Ovary (tissue), 7 donors: ENCODE measurements at regions not wholly inside any gene's neighbourhood (a gene's known extent, or its start where the extent isn't known, plus 50 kb on each side); places are given as distances from the start of the nearest gene placed in this dataset.

ENCODE experiments used
- DNase-seq, 5 donors: peaks; one replicate each; pipeline ENCODE4 v3.0.0-alpha.2; 2019 to 2020
- H3K27ac ChIP-seq, 2 donors: fragments of 200-600 bp; one replicate each; pipeline versions ENCODE4 v1.5.1 to v1.8.0; 2019 to 2022
- H3K27me3 ChIP-seq: fragments of 200-600 bp; one replicate; pipeline ENCODE4 v1.8.0; 2022
- H3K36me3 ChIP-seq: fragments of 200-600 bp; sonication (generic); one replicate; pipeline ENCODE4 v1.5.1; 2019
- H3K4me1 ChIP-seq: one replicate; pipeline ENCODE4 v1.8.1; 2013; ENCODE audit warnings: mild to moderate bottlenecking, moderate library complexity; ENCODE audit not compliant: insufficient read depth
- H3K4me3 ChIP-seq: fragments of 200-600 bp; sonication (generic); one replicate; pipeline ENCODE4 v1.5.1; 2017
- H3K9me3 ChIP-seq, 2 donors: fragments of 200-600 bp in 1 of 2; sonication (generic) in 1 of 2; one replicate each; pipeline versions ENCODE4 v1.5.1 to v1.8.1; 2013 to 2019; ENCODE audit warnings: mild to moderate bottlenecking in 1 of 2, moderate library complexity in 1 of 2
- CTCF ChIP-seq, 3 donors: fragments of 450-650 bp in 2 of 3; fragments of 200-600 bp in 1 of 3; IDR thresholded peaks; one replicate each; pipeline versions ENCODE4 v1.5.1 to v1.8.0; 2016 to 2022; ENCODE audit warnings: antibody characterized with exemption in 3 of 3, mild to moderate bottlenecking in 1 of 3
- EP300 ChIP-seq: sonication (generic); formaldehyde crosslinking; IDR thresholded peaks from one replicate; pipeline ENCODE4 v1.6.1; 2017; ENCODE audit warnings: antibody characterized with exemption
- POLR2A ChIP-seq: fragments of 450-650 bp; IDR thresholded peaks from one replicate; pipeline ENCODE4 v1.6.1; 2017; ENCODE audit warnings: antibody characterized with exemption, mild to moderate bottlenecking, moderate library complexity
- WGBS, 3 donors: extraction: QIAGEN DNeasy Blood & Tissue Kit in 1 of 3; methylation state at CpG; one replicate each; pipeline versions ENCODE4 v1.1.5 to v1.1.7; 2013 to 2017; 5-methylcytosine and 5-hydroxymethylcytosine counted together
- intact Hi-C, 4 donors: fragments of 100-400 bp; cut with DNase I; formaldehyde crosslinking; loops; one replicate each; pipeline versions ENCODE4 v1.11.0 to v1.15.1; 2022 to 2023
- donor health status: DM: no; HTN: no; CAD: no; lungs with moderate emphysema.
- donor health status: DM: no; HTN: no; CAD: no.
- donor health status: Bipolar disorder and iron deficiency.
- donor health status: DM: no; HTN: no; CAD: no.
- donor health status: DM: yes; HTN: yes; CAD: no.

GRCh38 chr3:176463610-176464009, 733.7 kb downstream of the TBL1XR1 start:
- Histone ChIP-seq H3K36me3 (no peaks in the 10 kb centered on the region), H3K27ac (no peak overlapping the region), H3K9me3 (peaks cover 0 to 4% of the 10 kb centered on the region in 2 donors), H3K4me1 (no peaks in the 10 kb centered on the region), H3K4me3 (no peak overlapping the region), H3K27me3 (no peaks in the 10 kb centered on the region)
- TF ChIP-seq POLR2A, result no peak
- no peak for TF ChIP-seq CTCF (IDR thresholded peaks at IDR 0.05)
- no peak for TF ChIP-seq EP300
- 46 to 80% (median 47%) methylated on average over 2 of the region's 2 CpGs for WGBS, 3 donors
- DNase-seq, result no peak
- intact Hi-C loops, result no loop called here

GRCh38 chr3:176447369-176447768, 749.9 kb downstream of the TBL1XR1 start:
- WGBS, 3 donors, result 94 to 96% (median 95%) methylated on average over 4 of the region's 4 CpGs
- H3K27ac ChIP-seq, result no peak overlapping the region
- no peak overlapping the region for H3K4me3 ChIP-seq
- TF ChIP-seq CTCF (IDR thresholded peaks at IDR 0.05) (no peak), EP300 (no peak), POLR2A (no peak)
- no peaks in the 10 kb centered on the region for H3K27me3 ChIP-seq
- H3K4me1 ChIP-seq, result no peaks in the 10 kb centered on the region
- H3K36me3 ChIP-seq, result no peaks in the 10 kb centered on the region
- H3K9me3 ChIP-seq, result no peaks in the 10 kb centered on the region
- DNase-seq, result no peak
- intact Hi-C loops, result no loop called here

- Histone ChIP-seq H3K4me3 (no peak overlapping the region), H3K27me3 (no peaks in the 10 kb centered on the region), H3K9me3 (no peaks in the 10 kb centered on the region), H3K27ac (no peak overlapping the region), H3K36me3 (no peaks in the 10 kb centered on the region), H3K4me1 (no peaks in the 10 kb centered on the region)
- DNase-seq, result no peak
- intact Hi-C loops, result no loop called here
- TF ChIP-seq EP300 (no peak), CTCF (IDR thresholded peaks at IDR 0.05) (no peak), POLR2A (no peak)
Measured at GRCh38 chr3:176442326-176442725, 755.0 kb downstream of the TBL1XR1 start.

- TF ChIP-seq CTCF (IDR thresholded peaks at IDR 0.05) (no peak), EP300 (no peak), POLR2A (no peak)
- no peaks in the 10 kb centered on the region for H3K36me3 ChIP-seq
- H3K9me3 ChIP-seq, result no peaks in the 10 kb centered on the region
- DNase-seq, result no peak
- no peaks in the 10 kb centered on the region for H3K4me1 ChIP-seq
- no peaks in the 10 kb centered on the region for H3K27me3 ChIP-seq
- WGBS, 3 donors, result 85 to 90% (median 88%) methylated on average over 2 of the region's 2 CpGs
- H3K4me3 ChIP-seq, result no peak overlapping the region
- intact Hi-C loops, result no loop called here
- H3K27ac ChIP-seq, result no peak overlapping the region
Measured at GRCh38 chr3:176439729-176440128, 757.6 kb downstream of the TBL1XR1 start.

- Histone ChIP-seq H3K4me1 (peaks cover 3% of the 10 kb centered on the region), H3K9me3 (no peaks in the 10 kb centered on the region), H3K27ac (no peak overlapping the region), H3K4me3 (no peak overlapping the region), H3K27me3 (no peaks in the 10 kb centered on the region), H3K36me3 (no peaks in the 10 kb centered on the region)
- no peak for DNase-seq
- 76 to 86% (median 82%) methylated on average over 6 of the region's 6 CpGs for WGBS, 3 donors
- no peak for TF ChIP-seq EP300
- no peak for TF ChIP-seq POLR2A
- TF ChIP-seq CTCF (IDR thresholded peaks at IDR 0.05), result no peak
- intact Hi-C loops, result no loop called here
Measured at GRCh38 chr3:176431991-176432390, 765.3 kb downstream of the TBL1XR1 start.
